H9 (cell line): ENCODE measurements at regions not wholly inside any gene's neighbourhood (a gene's known extent, or its start where the extent isn't known, plus 50 kb on each side); places are given as distances from the start of the nearest gene placed in this dataset.

Source experiments
- DNase-seq: peaks from one replicate; pipeline ENCODE4 v3.0.0-alpha.2; 2017
- H2AFZ ChIP-seq: one replicate; pipeline ENCODE4 v1.6.1; 2013; ENCODE audit warnings: mild to moderate bottlenecking, low read length, control low read depth, moderate library complexity
- H2AK5ac ChIP-seq: 2 replicates; pipeline ENCODE4 v1.6.1; 2013; ENCODE audit warnings: low read length, control low read depth, mixed read lengths; ENCODE audit not compliant: insufficient read length
- H2BK120ac ChIP-seq: one replicate; pipeline ENCODE4 v1.6.1; 2013; ENCODE audit warnings: low read depth, mild to moderate bottlenecking, low read length, control low read depth, inconsistent platforms; ENCODE audit not compliant: poor library complexity, severe bottlenecking
- H2BK12ac ChIP-seq: 2 replicates; pipeline ENCODE4 v1.6.1; 2013; ENCODE audit warnings: low read length, control low read depth, mixed read lengths, low read depth; ENCODE audit not compliant: insufficient read length
- H2BK15ac ChIP-seq: 2 replicates; pipeline ENCODE4 v1.6.1; 2013; ENCODE audit warnings: low read depth, low read length, control low read depth
- H2BK20ac ChIP-seq: one replicate; pipeline ENCODE4 v1.6.1; 2013; ENCODE audit warnings: low read depth, mild to moderate bottlenecking, low read length, control low read depth, inconsistent platforms; ENCODE audit not compliant: poor library complexity, severe bottlenecking
- H2BK5ac ChIP-seq: 2 replicates; pipeline ENCODE4 v1.6.1; 2013; ENCODE audit warnings: low read length, control low read depth, mixed read lengths; ENCODE audit not compliant: insufficient read length
- H3K14ac ChIP-seq: 2 replicates; pipeline ENCODE4 v1.6.1; 2013; ENCODE audit warnings: low read length, control low read depth; ENCODE audit not compliant: insufficient read depth
- H3K18ac ChIP-seq: 2 replicates; pipeline ENCODE4 v1.6.1; 2013; ENCODE audit warnings: low read depth, mild to moderate bottlenecking, mixed read lengths, low read length, control low read depth; ENCODE audit not compliant: insufficient read length
- H3K23ac ChIP-seq: 2 replicates; pipeline ENCODE4 v1.6.1; 2013; ENCODE audit warnings: low read length, control low read depth, mixed read lengths, low read depth; ENCODE audit not compliant: insufficient read length
- H3K23me2 ChIP-seq: 2 replicates; pipeline ENCODE4 v1.6.1; 2013; ENCODE audit warnings: low read depth, mild to moderate bottlenecking, mixed read lengths, low read length, control low read depth; ENCODE audit not compliant: insufficient read length, poor library complexity, severe bottlenecking
- H3K27ac ChIP-seq: 2 replicates; pipeline ENCODE4 v1.5.1; 2013; ENCODE audit warnings: low read length, control low read depth, mixed read lengths, low read depth; ENCODE audit not compliant: insufficient read length
- H3K27me3 ChIP-seq: 2 replicates; pipeline ENCODE4 v1.6.1; 2013; ENCODE audit warnings: low read length, control low read depth, inconsistent platforms; ENCODE audit not compliant: insufficient read depth
- H3K4ac ChIP-seq: 2 replicates; pipeline ENCODE4 v1.6.1; 2013; ENCODE audit warnings: low read depth, mild to moderate bottlenecking, control low read depth, inconsistent platforms, low read length, moderate library complexity
- H3K4me1 ChIP-seq: 2 replicates; pipeline ENCODE4 v1.6.1; 2013; ENCODE audit warnings: low read length, control low read depth, inconsistent platforms; ENCODE audit not compliant: insufficient read depth
- H3K4me2 ChIP-seq: 2 replicates; pipeline ENCODE4 v1.6.1; 2013; ENCODE audit warnings: low read length, control low read depth, mixed read lengths; ENCODE audit not compliant: insufficient read length, insufficient read depth
- H3K56ac ChIP-seq: 2 replicates; pipeline ENCODE4 v1.6.1; 2013; ENCODE audit warnings: low read depth, mild to moderate bottlenecking, mixed read lengths, low read length, control low read depth; ENCODE audit not compliant: insufficient read length
- H3K79me1 ChIP-seq: 2 replicates; pipeline ENCODE4 v1.6.1; 2013; ENCODE audit warnings: low read depth, mild to moderate bottlenecking, moderate library complexity, low read length, control low read depth, inconsistent platforms; ENCODE audit not compliant: insufficient read depth, poor library complexity, severe bottlenecking
- H3K79me2 ChIP-seq: 2 replicates; pipeline ENCODE4 v1.6.1; 2013; ENCODE audit warnings: low read length, control low read depth, inconsistent platforms; ENCODE audit not compliant: insufficient read depth
- H3K9ac ChIP-seq: 2 replicates; pipeline ENCODE4 v1.6.1; 2013; ENCODE audit warnings: low read length, control low read depth, mixed read lengths; ENCODE audit not compliant: insufficient read length; ENCODE audit errors: extremely low read depth
- H3K9me3 ChIP-seq: one replicate; pipeline ENCODE4 v1.6.1; 2013; ENCODE audit warnings: low read depth, low read length, inconsistent platforms; ENCODE audit not compliant: control insufficient read depth
- H3T11ph ChIP-seq: one replicate; pipeline ENCODE4 v1.6.1; 2013; ENCODE audit warnings: mild to moderate bottlenecking, low read length, control low read depth, inconsistent platforms
- H4K20me1 ChIP-seq: one replicate; pipeline ENCODE4 v1.6.1; 2013; ENCODE audit not compliant: control insufficient read depth, insufficient read length, insufficient read depth
- H4K5ac ChIP-seq: 2 replicates; pipeline ENCODE4 v1.6.1; 2013; ENCODE audit warnings: low read depth, mild to moderate bottlenecking, mixed read lengths, low read length, control low read depth; ENCODE audit not compliant: insufficient read length
- H4K8ac ChIP-seq: replicated peaks from 2 replicates; pipeline ENCODE4 v1.6.1; 2013; ENCODE audit warnings: low read length, control low read depth, mixed read lengths, low read depth; ENCODE audit not compliant: insufficient read length
- H4K91ac ChIP-seq: 2 replicates; pipeline ENCODE4 v1.6.1; 2013; ENCODE audit warnings: low read depth, mild to moderate bottlenecking, moderate library complexity, mixed read lengths, low read length, control low read depth; ENCODE audit not compliant: insufficient read length
- H3K27ac Mint-ChIP-seq, 3 experiments: 2 replicates in 2 of 3; 3 replicates in 1 of 3; pipeline ENCODE4 v1.8.0; 2020 to 2021; ENCODE audit warnings: mixed read lengths in 3 of 3, mild to moderate bottlenecking in 1 of 3, moderate library complexity in 1 of 3
- H3K27me3 Mint-ChIP-seq: 2 replicates; pipeline ENCODE4 v1.8.0; 2021; ENCODE audit warnings: low read depth, mild to moderate bottlenecking, moderate library complexity, mixed read lengths
- H3K36me3 Mint-ChIP-seq, 3 experiments: 2 replicates in 2 of 3; 3 replicates in 1 of 3; pipeline ENCODE4 v1.8.0; 2020 to 2021; ENCODE audit warnings: low read depth in 3 of 3, mixed read lengths in 3 of 3; ENCODE audit not compliant: insufficient read depth in 1 of 3
- H3K4me1 Mint-ChIP-seq, 2 experiments: 2 replicates each; pipeline ENCODE4 v1.8.0; 2020; ENCODE audit warnings: mixed read lengths in 2 of 2
- H3K4me3 Mint-ChIP-seq, 2 experiments: 2 replicates in 1 of 2; 3 replicates in 1 of 2; pipeline ENCODE4 v1.8.0; 2020 to 2021; ENCODE audit warnings: mild to moderate bottlenecking in 2 of 2, mixed read lengths in 2 of 2, moderate library complexity in 1 of 2
- H3K9me3 Mint-ChIP-seq, 2 experiments: 2 replicates in 1 of 2; 3 replicates in 1 of 2; pipeline ENCODE4 v1.8.0; 2020; ENCODE audit warnings: mild to moderate bottlenecking in 2 of 2, mixed read lengths in 2 of 2, moderate library complexity in 1 of 2
- CTCF ChIP-seq: fragments of 200-600 bp; sonication (generic); conservative IDR thresholded peaks from 3 replicates; pipeline ENCODE4 v1.8.0; 2021; ENCODE audit warnings: antibody characterized with exemption, mild to moderate bottlenecking
- WGBS: extraction: QIAGEN DNeasy Blood & Tissue Kit; methylation state at CpG from one replicate; pipeline ENCODE4 v1.1.7; 2013; ENCODE audit warnings: missing lambda C conversion rate, low lambda C conversion rate, mixed read lengths; ENCODE audit not compliant: insufficient read length; ENCODE audit errors: extremely low coverage; 5-methylcytosine and 5-hydroxymethylcytosine counted together

GRCh38 chr1:69244211-69244610 lies 323.5 kb upstream of the LRRC7 start:
- H3K4me3 Mint-ChIP-seq, result no peak overlapping the region
- peaks cover 80% of the 10 kb centered on the region for H3K27me3 Mint-ChIP-seq
- TF ChIP-seq CTCF, result no peak
- Histone ChIP-seq H4K91ac (no peak overlapping the region), H2BK12ac (no peak overlapping the region), H3K79me2 (no peaks in the 10 kb centered on the region), H2BK120ac (no peak overlapping the region), H3K27me3 (no peaks in the 10 kb centered on the region; the same call in 1 of the 2 replicates), H3K79me1 (no peaks in the 10 kb centered on the region), H3K4ac (no peak overlapping the region), H3K23me2 (no peaks in the 10 kb centered on the region), H3K27ac (no peak overlapping the region), H3K9me3 (no peaks in the 10 kb centered on the region), H2BK15ac (no peak overlapping the region), H3K23ac (no peak overlapping the region), H2BK20ac (no peak overlapping the region), H3K14ac (no peak overlapping the region), H3K4me2 (no peak overlapping the region), H4K5ac (no peak overlapping the region), H4K20me1 (no peaks in the 10 kb centered on the region), H3K9ac (no peak overlapping the region), H4K8ac (no peak overlapping the region), H3T11ph (no peak overlapping the region), H3K4me1 (peaks cover 3% of the 10 kb centered on the region; the same call in 1 of the 2 replicates), H2AK5ac (no peak overlapping the region), H3K56ac (no peak overlapping the region), H2AFZ (no peak overlapping the region), H2BK5ac (no peak overlapping the region), H3K18ac (no peak overlapping the region)
- H3K4me1 Mint-ChIP-seq, result peaks cover 20 to 23% of the 10 kb centered on the region in 2 experiments
- H3K9me3 Mint-ChIP-seq, result no peaks in the 10 kb centered on the region
- H3K36me3 Mint-ChIP-seq, result no peaks in the 10 kb centered on the region
- WGBS, result no CpG with 5 or more reads among the region's 1 CpG
- peak; percentile 55 for DNase-seq
- H3K27ac Mint-ChIP-seq, result no peak overlapping the region
